GM12891 (cell line): ENCODE measurements at regions not wholly inside any gene's neighbourhood (a gene's known extent, or its start where the extent isn't known, plus 50 kb on each side); places are given as distances from the start of the nearest gene placed in this dataset.

ENCODE experiments used
- POLR2A ChIP-seq: IDR thresholded peaks from 2 replicates; pipeline ENCODE4 v1.6.1; 2011; ENCODE audit warnings: low read depth, low read length, control low read depth
- POLR2AphosphoS5 ChIP-seq: IDR thresholded peaks from 2 replicates; pipeline ENCODE4 v1.6.1; 2011; ENCODE audit warnings: low read depth, low read length, control low read depth
- SPI1 ChIP-seq: IDR thresholded peaks from 2 replicates; pipeline ENCODE4 v1.6.1; 2011; ENCODE audit warnings: low read depth, low read length, control low read depth
- TAF1 ChIP-seq: IDR thresholded peaks from 2 replicates; pipeline ENCODE4 v1.6.1; 2011; ENCODE audit warnings: low read depth, low read length, control low read depth

DNA sequence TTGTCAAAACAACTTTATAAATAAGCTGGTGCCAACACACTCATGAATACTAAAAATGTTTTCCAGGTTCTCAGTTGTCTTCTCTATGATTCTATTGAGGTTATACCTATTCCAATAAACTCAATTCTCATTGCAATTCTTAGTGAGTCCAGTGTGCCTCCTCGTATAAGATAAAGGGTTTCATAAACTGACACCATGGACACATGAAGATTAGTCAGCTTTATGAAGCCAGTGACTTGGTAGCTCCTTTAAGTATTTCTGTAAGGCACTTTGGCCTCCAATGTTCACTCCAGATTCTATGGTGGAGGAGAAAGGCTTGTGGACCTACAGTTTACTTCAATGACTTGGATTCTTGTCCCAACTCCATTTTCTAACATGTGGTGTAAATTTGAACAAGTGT is 521.3 kb upstream of the JARID2 start:
- TF ChIP-seq POLR2AphosphoS5 (no peak), TAF1 (no peak), POLR2A (no peak), SPI1 (no peak)
